ENCODE measurements at regions not wholly inside any gene's neighbourhood (a gene's known extent, or its start where the extent isn't known, plus 50 kb on each side); places are given as distances from the start of the nearest gene placed in this dataset.

DNA sequence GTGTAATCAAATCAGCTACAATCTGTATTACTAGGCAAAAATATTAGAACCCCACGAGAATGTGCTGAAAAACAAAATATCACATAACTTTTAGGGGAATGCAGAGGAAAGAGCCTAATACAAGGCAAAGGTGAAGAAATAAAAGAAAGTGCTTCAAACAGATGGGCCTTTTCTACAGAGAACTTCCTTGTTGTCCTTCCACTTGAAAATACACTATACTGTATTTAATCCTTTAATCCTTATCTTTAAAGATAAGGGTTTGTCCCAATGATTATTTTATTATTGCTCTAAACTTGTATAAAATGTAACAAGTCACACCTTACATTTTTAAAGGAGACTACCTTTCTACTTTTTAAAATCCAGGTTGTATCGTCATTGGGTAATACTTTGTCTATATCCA lies 296.5 kb downstream of the NDFIP2 start:
- TF ChIP-seq CTCF (IDR thresholded peaks at IDR 0.05) (no peak), POLR2A (IDR thresholded peaks at IDR 0.05) (no peak), POLR2AphosphoS5 (IDR thresholded peaks at IDR 0.05) (no peak)

Data from breast epithelium (tissue), 3 donors.